ENCODE measurements at regions not wholly inside any gene's neighbourhood (a gene's known extent, or its start where the extent isn't known, plus 50 kb on each side); places are given as distances from the start of the nearest gene placed in this dataset.
"Not testable (repeated sequence)": the region's sequence is repeated elsewhere in the genome, so short reads cannot be mapped to it uniquely, and the experiment has no call there.

GRCh38 chr2:87651589-87651988, 96.3 kb upstream of the PLGLB2 start:
- H3K4me3 ChIP-seq: not testable (repeated sequence)

DNA sequence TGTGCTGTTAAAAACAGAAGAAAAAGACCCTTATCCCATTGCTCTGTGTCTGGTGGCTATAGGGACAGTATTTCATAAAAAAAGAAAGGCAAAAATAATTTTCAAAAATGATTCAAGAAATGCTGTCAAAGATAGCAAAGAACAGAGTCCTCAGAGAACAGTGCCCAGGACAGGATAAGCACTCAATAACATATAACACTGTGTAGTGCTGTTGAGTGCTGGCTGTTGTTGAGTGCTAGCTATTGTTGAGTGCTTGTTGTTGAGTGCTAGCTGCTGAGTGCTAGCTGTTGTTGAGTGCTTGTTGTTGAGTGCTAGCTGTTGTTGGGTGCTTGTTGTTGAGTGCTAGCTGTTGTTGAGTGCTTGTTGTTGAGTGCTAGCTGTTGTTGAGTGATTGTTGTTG, 94.5 kb upstream of the PLGLB2 start:
- H3K9me3 ChIP-seq; H3K4me1 ChIP-seq; H3K27me3 ChIP-seq (ENCODE audit: low read depth); H3K36me3 ChIP-seq (replicated peaks); in situ Hi-C loops (cut with MboI; ENCODE audit: low sequenced_read_pairs); DNase-seq (ENCODE audit: low spot score in 2 of 2); H3K4me3 ChIP-seq: not testable (repeated sequence)

More at GRCh38 chr2:87651589-87651988, 96.3 kb upstream of the PLGLB2 start:
- H3K9me3 ChIP-seq; DNase-seq (ENCODE audit: low spot score in 2 of 2); H3K27me3 ChIP-seq (ENCODE audit: low read depth); H3K4me1 ChIP-seq; H3K36me3 ChIP-seq (replicated peaks); in situ Hi-C loops (cut with MboI; ENCODE audit: low sequenced_read_pairs): not testable (repeated sequence)

GRCh38 chr2:87654136-87654814, 93.6 kb upstream of the PLGLB2 start:
- H3K4me3 ChIP-seq; in situ Hi-C loops (cut with MboI; ENCODE audit: low sequenced_read_pairs); H3K36me3 ChIP-seq (replicated peaks); H3K9me3 ChIP-seq; H3K4me1 ChIP-seq; H3K27me3 ChIP-seq (ENCODE audit: low read depth): not testable (repeated sequence)
- DNase-seq (ENCODE audit: low spot score in 2 of 2): peak in 1 of 2 experiments; percentile 39

- H3K36me3 ChIP-seq (replicated peaks); DNase-seq (ENCODE audit: low spot score in 2 of 2); H3K4me1 ChIP-seq; H3K4me3 ChIP-seq; H3K9me3 ChIP-seq; in situ Hi-C loops (cut with MboI; ENCODE audit: low sequenced_read_pairs); H3K27me3 ChIP-seq (ENCODE audit: low read depth): not testable (repeated sequence)
Measured at GRCh38 chr2:87657915-87658314, 90.0 kb upstream of the PLGLB2 start.

GRCh38 chr2:87658357-87658756, 89.5 kb upstream of the PLGLB2 start:
- H3K9me3 ChIP-seq; H3K27me3 ChIP-seq (ENCODE audit: low read depth); in situ Hi-C loops (cut with MboI; ENCODE audit: low sequenced_read_pairs); H3K4me3 ChIP-seq; H3K36me3 ChIP-seq (replicated peaks); DNase-seq (ENCODE audit: low spot score in 2 of 2); H3K4me1 ChIP-seq: not testable (repeated sequence)

- H3K4me3 ChIP-seq; H3K36me3 ChIP-seq (replicated peaks); DNase-seq (ENCODE audit: low spot score in 2 of 2); H3K27me3 ChIP-seq (ENCODE audit: low read depth); H3K9me3 ChIP-seq; H3K4me1 ChIP-seq; in situ Hi-C loops (cut with MboI; ENCODE audit: low sequenced_read_pairs): not testable (repeated sequence)
Measured at GRCh38 chr2:87658976-87659375, 88.9 kb upstream of the PLGLB2 start.

- DNase-seq (ENCODE audit: low spot score in 2 of 2): peak; percentile 2 to 66
- in situ Hi-C loops (cut with MboI; ENCODE audit: low sequenced_read_pairs); H3K36me3 ChIP-seq (replicated peaks); H3K27me3 ChIP-seq (ENCODE audit: low read depth); H3K9me3 ChIP-seq; H3K4me1 ChIP-seq; H3K4me3 ChIP-seq: not testable (repeated sequence)
Measured at GRCh38 chr2:87660164-87660563, 87.7 kb upstream of the PLGLB2 start.

DNA sequence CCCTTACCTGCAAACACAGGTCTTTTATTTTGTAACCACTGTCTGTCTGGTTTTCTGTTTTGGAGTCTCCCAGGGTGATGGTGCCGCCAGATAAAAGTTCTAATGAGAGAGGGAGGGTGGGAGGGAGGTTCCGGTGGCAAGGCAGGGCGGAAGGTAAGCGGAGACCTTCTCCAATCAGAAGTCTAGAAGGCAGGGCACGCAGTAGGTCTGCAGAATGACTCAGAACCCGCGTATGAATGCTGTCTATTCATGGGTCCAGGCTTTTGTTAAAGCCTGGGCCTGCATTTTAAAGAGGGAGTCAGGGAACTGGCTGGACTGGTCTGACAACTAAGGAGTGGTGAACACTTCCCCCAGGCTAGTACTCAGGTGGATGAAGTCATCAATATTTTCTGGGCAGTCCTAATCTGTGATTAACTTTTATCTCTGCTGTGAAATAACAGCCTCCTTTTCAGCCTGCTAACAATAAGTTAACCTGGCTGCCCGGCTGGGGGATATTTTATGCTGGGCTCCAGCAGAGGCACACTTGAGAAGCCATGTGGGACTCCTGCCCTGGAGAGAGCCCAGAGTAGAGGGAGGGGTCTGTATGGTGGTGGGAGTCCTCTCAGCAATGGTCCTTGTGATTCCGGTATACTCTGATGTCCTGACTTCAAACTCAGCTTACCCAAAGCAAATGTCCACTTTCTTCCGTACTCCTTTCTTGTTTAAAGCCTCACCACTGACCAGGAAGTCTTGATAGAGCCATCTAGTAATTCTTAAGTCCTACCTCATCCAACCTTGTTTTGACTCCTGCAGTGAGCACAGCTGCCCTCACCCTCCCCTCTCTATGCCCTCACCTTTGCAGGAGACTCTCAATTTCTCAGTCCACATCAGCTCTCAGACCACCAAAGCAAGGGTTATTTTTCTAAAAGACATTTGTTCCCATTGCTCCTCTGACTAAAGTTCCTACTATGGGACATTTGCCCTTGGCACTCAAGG, 85.3 kb upstream of the PLGLB2 start:
- DNase-seq (ENCODE audit: low spot score in 2 of 2); in situ Hi-C loops (cut with MboI; ENCODE audit: low sequenced_read_pairs); H3K36me3 ChIP-seq (replicated peaks); H3K4me3 ChIP-seq; H3K9me3 ChIP-seq; H3K27me3 ChIP-seq (ENCODE audit: low read depth); H3K4me1 ChIP-seq: not testable (repeated sequence)

DNA sequence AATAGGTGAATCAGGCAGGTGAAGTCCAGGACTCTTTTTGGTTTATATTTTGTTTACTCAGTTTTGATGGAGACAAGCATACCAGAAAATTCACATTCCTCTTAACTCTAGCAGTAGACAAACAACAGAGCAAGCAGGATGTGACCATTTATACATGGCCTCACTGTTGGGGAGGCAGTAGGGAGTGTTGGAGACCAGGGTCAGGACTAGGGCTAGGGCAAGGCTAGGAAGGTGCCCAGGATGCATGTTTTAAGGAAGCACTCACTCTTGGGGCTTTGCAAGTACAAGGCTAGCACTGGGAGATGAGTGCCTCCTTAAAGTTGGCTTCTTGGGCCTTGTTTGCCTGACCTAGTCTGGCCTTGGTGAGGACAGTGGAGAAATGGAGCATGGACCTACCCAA, 84.5 kb upstream of the PLGLB2 start:
- DNase-seq (ENCODE audit: low spot score in 2 of 2); H3K36me3 ChIP-seq (replicated peaks); H3K4me3 ChIP-seq; H3K9me3 ChIP-seq; H3K27me3 ChIP-seq (ENCODE audit: low read depth); in situ Hi-C loops (cut with MboI; ENCODE audit: low sequenced_read_pairs); H3K4me1 ChIP-seq: not testable (repeated sequence)

DNA sequence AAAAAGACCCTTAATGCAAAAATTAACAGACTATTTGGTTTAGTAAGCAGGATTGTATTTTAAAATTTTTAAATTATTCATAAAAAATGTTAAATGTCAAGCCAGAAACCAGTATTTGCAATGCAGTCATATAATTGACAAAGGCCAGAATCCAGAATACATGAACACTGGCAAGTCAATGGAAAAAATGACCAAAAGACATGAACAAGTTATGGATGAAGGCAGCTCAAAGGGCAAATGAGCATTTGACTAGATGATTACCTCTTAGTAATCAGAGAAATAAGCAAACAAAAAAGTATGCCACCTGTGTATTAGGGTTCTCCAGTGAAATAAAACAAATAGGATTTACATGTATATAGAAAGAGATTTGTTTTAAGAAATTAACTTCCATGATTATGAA, 80.9 kb upstream of the PLGLB2 start:
- H3K4me3 ChIP-seq; H3K9me3 ChIP-seq; DNase-seq (ENCODE audit: low spot score in 2 of 2); H3K36me3 ChIP-seq (replicated peaks); H3K27me3 ChIP-seq (ENCODE audit: low read depth); in situ Hi-C loops (cut with MboI; ENCODE audit: low sequenced_read_pairs); H3K4me1 ChIP-seq: not testable (repeated sequence)

DNA sequence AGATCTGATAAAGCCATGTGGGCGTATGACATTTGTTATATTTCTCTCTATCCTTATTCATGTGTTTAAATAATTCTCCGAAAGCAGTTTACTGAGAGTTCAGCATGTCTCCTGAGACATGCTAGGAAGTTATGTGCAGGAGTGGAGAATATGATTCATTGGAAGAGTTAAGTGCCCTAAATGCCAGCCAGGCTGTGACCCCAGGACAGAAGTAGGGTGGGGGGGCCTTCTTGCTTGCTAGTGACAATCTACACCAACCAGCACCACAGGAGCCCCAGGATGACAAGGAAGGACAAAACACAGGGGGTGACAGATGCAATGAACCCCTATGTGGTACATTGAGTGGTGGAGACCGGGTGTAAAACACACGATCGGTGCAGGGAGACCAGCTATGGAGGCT, 79.5 kb upstream of the PLGLB2 start:
- DNase-seq (ENCODE audit: low spot score in 2 of 2); in situ Hi-C loops (cut with MboI; ENCODE audit: low sequenced_read_pairs); H3K27me3 ChIP-seq (ENCODE audit: low read depth): not testable (repeated sequence)

GRCh38 chr2:87669633-87670231, 78.2 kb upstream of the PLGLB2 start:
- H3K36me3 ChIP-seq (replicated peaks); in situ Hi-C loops (cut with MboI; ENCODE audit: low sequenced_read_pairs); H3K27me3 ChIP-seq (ENCODE audit: low read depth); DNase-seq (ENCODE audit: low spot score in 2 of 2); H3K9me3 ChIP-seq; H3K4me1 ChIP-seq; H3K4me3 ChIP-seq: not testable (repeated sequence)

More for the DNA sequence above, 79.5 kb upstream of the PLGLB2 start:
- not testable (repeated sequence) for H3K4me3 ChIP-seq; H3K9me3 ChIP-seq; H3K4me1 ChIP-seq; H3K36me3 ChIP-seq (replicated peaks)

- H3K9me3 ChIP-seq; in situ Hi-C loops (cut with MboI; ENCODE audit: low sequenced_read_pairs); DNase-seq (ENCODE audit: low spot score in 2 of 2); H3K4me1 ChIP-seq; H3K36me3 ChIP-seq (replicated peaks); H3K27me3 ChIP-seq (ENCODE audit: low read depth); H3K4me3 ChIP-seq: not testable (repeated sequence)
Measured at GRCh38 chr2:87672404-87672803, 75.5 kb upstream of the PLGLB2 start.

- H3K9me3 ChIP-seq; H3K36me3 ChIP-seq (replicated peaks); H3K4me1 ChIP-seq; H3K27me3 ChIP-seq (ENCODE audit: low read depth); DNase-seq (ENCODE audit: low spot score in 2 of 2); in situ Hi-C loops (cut with MboI; ENCODE audit: low sequenced_read_pairs); H3K4me3 ChIP-seq: not testable (repeated sequence)
Measured at GRCh38 chr2:87674729-87675128, 73.2 kb upstream of the PLGLB2 start.
